ENCODE measurements at regions not wholly inside any gene's neighbourhood (a gene's known extent, or its start where the extent isn't known, plus 50 kb on each side); places are given as distances from the start of the nearest gene placed in this dataset.

- TF ChIP-seq CTCF (IDR thresholded peaks at IDR 0.05) (no peak), POLR2A (IDR thresholded peaks at IDR 0.05) (no peak)
These were observed 77.6 kb downstream of the C5orf15 start for GRCh38 chr5:133890776-133891280.

All from testis (tissue), 2 donors.